GM18508 (cell line): ENCODE measurements at regions not wholly inside any gene's neighbourhood (a gene's known extent, or its start where the extent isn't known, plus 50 kb on each side); places are given as distances from the start of the nearest gene placed in this dataset.

Experiments used
- ATAC-seq: cut with Tn5 transposase; IDR thresholded peaks from one replicate; pipeline ENCODE4 v1.9.1; 2021; ENCODE audit warnings: moderate number of reproducible peaks; ENCODE audit not compliant: insufficient read depth, unreplicated experiment

DNA sequence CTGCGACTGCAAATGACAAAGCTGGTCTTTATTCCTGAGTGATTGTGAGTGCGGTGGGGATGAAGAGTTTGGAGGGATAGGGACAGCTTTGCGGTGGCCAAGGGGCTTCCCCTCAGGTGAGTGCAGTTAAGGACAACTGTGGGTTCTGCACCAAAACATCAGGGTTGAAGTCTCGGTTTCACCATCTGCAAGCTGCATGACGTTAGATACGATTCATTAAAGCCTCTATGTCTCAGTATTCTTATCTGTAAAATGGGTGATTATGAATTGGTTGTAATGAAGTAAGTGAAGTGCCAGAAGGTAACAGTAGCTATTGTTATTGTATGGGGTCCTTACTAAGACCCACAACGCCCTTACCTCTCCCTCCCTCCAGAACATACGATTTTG, 226.8 kb upstream of the DAPK1 start:
- no peak for ATAC-seq

DNA sequence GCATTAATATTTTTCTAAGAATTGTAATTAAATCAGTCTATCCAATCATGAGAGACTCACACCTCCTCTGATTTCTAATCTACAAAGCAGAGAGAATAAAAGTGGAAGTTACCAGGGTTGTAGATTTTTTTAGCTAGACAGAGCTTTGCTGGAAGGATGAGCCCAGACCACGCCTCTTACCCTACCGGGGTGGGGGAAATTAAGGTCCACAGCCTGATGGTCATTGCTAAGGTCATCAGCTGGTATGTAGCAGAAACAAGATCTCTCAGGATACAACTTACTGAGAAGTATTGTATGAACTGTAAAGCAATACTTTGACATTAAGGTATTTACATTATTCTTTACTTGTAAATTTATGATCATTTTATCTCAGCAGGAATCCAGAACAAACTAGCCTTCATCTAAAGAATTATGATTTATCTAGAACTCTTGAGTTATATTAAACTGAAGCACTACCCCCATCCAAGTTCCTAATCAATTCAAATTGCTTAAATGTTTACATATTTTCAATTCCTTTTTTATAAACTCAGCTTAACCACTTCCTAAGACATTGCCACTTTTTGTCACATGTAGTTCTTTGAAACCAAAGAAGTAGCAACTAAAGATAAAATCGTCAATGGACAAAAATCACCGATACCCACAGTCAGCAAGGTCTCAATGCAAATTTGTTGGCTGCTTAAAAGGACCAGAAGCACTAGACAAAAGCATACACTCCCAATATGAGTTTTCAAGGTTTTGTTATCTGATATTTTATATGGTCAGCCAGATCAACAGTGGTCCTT, 225.8 kb upstream of the DAPK1 start:
- no peak for ATAC-seq

DNA sequence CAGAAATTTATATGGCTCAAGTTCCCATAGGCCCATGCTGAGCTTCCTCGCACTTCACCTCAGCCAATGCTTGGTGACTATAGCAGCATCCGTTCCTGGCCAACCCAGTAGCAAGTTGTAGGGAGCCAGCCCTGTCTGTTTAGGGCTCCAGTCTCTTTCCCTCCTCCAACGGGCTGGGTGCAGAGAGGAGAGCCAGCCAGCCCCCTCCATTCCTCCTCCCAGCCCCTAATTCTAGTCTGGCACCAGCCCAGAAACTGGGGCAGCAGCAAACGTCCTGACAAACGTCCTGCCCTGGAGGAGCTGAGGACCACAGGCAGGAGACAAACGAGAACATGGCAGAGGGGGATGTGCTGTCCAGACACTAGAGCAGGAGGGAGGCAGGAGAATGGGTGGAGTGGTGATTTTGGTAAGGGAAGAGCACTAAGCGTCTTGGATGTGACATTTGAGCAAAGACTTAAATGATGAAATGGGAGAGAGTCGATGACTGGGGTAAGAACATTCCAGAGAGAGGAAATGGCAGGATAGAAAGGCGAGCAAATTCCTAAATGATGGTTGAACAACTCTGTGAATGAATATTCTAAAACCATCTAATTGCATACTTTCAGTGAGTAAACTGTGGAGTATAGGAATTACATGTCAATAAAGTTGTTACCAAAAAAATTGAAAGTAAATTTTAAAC, 222.5 kb upstream of the DAPK1 start:
- no peak for ATAC-seq

DNA sequence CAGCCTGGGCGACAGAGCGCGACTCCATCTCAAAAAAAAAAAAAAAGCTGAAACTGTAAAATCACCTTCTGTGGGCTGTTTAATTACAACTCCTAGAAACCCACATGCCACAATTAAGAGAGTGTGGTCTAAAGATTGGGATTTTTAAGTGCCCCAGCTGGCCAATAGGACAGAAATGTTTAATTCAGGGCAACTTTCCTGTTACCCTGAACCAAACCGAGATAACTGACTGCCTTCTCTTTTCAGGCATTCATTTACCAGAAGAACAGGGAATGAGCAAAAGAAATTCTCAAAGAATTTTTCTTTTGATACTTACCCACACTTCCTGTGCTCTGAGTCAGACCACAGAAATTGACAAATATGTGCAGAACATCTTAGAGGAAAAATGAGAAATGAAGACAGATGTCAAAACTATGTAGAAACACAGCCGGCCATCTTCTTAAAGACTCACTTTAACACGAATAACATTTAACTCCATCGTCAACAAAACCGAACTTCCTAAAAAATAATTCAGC, 221.3 kb upstream of the DAPK1 start:
- ATAC-seq = no peak

DNA sequence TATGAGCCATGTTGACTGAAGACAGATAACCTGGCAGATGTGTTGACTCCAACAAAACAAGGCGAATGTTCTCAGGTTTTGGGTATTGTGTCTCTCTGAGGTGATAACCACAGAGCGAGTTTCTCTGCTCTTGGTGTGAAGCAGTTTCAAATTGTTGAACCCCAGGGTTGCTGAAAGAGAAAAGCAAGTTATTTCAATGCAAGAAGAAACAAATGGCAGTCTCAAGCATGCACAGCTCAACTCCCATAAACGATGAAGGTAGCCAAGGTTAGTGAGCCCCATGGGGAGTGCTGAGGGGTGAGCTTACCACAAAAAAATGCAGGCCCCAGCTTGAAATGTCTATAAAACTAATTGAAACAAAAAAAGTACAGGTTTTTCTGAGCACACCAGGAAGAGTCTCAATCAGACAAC, 220.8 kb upstream of the DAPK1 start:
- ATAC-seq = no peak

DNA sequence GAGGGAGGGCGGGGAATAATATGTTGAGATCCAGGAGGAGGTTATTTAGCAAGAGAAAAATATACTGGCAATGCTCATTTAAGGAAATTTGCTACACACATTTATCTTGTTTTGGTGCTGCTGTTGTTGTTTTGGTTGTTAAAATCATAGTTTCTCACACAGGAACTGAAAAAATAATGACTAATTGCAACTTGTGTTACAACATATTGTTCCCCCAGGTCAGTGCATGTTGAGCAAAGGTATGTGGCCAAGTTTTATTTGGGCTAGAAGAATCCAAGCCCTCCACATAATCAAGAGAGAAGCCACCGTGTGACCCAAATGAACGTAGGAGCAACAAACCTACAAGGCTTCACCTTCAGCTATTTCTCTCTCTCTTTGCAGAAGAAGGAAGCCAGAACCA, 220.3 kb upstream of the DAPK1 start:
- no peak for ATAC-seq

DNA sequence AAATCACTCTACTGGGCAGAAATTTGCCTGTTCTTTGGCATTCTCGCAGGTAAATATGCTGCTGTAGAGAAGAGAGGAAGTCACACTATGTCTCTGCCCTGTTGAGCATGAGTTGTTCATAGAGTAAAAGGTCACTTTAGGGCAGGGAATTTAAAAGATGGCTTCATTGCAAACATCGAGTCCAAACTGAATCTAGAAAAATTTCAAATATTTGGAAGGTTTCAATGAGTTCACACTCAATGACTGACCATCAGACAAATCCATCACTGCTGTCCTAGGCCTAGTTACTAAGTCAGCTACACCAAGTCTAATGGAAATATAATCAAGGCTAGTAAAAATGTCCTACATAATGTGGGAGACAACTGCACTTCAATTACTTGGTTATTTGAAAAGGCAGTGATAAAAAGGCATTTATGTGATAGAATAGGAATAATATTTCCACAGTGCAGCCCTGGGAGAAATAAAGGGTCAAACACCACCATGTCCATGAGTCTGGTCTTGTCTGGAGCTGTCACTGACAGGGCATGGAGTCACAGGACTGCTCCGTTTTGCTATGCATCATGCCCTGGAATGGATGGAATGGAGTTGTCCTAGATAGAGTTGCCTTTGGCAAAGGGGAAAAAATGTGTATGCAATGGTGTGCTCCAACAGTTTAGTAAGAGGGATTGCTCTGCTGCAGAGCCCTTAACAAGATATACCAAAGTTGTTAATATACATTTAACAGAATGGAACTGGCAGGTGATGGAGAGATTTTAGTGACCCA, 218.5 kb upstream of the DAPK1 start:
- ATAC-seq = no peak

DNA sequence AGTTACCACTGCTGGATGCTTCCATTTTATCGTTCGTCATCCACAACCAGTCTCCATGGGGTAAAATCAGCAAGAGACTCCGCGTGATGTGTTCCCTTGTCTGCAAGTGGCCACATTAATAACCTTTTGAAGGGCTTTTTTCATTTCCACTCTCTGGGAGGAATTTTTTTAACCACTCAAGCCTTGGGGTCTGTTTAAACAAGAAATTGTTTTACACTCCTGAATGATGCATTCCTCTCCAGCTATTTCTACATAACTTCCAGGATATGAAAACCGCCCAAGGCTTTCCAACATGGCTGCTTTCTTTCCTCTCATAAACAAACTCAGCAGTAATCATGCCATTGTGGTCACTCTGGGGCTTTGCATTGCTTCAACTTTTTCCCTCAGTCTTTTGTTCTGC, 217.2 kb upstream of the DAPK1 start:
- no peak for ATAC-seq

DNA sequence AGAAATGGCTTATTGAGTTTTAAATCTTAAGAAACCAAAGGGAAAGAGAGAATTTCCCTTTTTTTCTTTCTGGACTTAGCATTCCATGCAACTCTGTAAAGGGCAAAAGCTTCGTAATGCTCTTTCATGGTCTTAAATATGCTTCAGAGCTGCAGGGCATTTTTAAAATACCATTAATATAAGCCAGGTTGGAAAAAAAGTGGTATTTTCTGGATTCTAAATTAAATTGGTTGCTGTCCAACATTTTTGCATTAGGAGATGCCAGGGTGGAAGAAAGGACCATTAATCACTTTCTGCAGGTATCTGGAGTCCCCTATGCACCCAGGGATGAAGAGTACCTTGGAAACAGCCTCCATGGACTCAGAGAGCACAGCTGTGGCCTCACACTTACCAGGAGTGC, 215.1 kb upstream of the DAPK1 start:
- no peak for ATAC-seq

DNA sequence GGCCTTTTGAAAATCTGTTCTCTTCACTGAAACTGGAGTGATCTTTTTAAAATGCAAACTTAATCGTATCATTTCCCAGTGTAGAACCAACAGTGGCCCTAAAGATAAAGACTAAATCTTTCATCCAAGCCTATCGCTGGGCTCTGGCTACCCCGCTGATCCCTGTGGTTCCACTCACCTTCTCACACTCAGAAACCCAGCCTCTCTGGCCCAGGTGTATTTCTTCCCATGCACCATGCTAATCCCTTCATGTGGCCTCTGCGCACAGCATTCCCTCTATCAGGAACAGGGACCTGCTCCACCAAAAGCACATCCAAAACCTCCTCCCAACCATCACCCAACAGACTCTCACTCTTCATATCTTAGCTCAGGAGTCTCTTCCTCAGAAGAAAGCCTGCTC, 214.1 kb upstream of the DAPK1 start:
- no peak for ATAC-seq

DNA sequence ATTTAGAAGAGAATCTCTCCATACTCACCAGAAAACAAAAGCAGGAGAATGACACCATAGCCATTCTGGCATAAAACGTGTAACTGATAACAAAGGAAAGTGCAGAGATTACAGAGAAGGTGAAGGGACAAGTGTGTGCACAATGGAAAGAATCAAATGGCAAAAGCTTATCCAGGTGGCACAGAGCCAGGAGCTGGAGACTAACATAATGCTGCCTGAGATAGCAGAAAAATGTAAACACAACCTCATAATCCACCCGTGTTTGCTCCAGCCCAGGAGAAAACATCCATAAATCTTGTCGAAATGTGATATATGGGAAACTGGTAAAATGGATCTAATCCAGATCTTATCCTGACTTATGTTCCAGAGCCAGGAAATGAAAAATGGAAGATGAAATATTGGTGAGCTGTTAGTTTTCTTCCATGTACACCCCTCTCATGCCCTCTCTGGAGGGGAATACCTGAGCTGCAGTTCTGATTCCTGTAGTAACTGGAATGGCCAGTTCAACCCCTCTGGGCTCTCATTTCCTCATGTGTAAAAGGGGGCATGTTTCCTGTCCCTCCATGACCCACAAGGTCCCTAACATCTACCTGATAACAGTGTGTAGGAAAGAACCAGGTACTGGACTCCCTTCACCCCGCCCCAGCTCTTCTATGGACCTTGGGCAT, 212.3 kb upstream of the DAPK1 start:
- ATAC-seq = no peak

DNA sequence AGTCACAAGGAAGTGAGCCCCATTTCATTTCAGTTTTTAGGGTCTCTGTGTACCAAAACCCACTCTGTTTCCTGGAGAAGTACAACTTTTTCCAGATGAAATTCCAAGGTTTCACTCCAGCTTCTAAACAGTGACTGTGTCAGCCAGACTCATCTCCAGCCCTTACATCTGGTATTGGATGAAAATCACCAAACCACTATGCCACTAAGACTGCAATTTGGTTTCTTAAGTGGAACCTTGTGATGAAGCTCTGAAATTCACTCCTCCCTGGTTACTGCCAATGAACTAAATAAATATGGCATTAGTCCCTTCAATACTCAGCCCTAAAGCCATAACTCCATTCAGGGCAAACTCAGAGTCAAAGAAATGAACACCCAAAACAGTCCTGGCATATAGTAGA, 211.2 kb upstream of the DAPK1 start:
- ATAC-seq = no peak

DNA sequence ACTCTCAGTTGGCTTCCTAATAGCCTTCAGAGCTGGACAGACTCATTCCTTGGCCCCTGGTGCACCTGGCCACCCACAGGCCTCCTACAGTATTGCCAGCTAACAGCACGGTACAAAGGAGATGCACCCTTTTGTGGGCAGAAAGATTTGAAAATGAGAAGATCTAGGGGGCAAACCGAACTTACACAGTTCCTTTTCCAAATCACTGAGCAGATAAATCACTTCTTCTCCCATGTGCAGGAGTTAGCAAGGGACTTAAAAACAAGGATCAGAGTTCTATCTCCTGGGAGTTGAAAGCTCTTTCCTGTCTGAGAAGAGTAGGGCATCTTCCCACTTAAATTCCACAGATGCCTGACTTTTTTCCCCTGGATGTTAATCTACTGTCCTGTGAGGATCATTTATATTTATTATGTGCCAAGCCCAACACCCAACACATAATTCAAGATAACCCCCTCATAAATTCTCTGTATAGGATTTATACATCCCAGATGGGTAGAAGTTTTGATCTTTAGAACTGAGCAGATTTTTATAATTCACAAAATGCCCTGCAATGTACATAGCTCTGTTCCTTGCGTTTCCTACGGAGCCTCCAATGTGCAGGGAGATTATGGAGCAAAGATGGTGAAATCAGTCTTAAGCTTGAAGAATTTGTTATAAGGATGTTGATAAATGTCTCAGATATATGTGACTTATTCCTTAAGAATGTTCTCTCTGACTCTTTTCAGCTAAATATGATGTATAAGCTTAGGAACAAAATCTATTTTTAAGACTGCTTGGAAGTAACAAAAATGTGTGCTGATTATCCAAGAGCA, 207.2 kb upstream of the DAPK1 start:
- ATAC-seq = no peak

DNA sequence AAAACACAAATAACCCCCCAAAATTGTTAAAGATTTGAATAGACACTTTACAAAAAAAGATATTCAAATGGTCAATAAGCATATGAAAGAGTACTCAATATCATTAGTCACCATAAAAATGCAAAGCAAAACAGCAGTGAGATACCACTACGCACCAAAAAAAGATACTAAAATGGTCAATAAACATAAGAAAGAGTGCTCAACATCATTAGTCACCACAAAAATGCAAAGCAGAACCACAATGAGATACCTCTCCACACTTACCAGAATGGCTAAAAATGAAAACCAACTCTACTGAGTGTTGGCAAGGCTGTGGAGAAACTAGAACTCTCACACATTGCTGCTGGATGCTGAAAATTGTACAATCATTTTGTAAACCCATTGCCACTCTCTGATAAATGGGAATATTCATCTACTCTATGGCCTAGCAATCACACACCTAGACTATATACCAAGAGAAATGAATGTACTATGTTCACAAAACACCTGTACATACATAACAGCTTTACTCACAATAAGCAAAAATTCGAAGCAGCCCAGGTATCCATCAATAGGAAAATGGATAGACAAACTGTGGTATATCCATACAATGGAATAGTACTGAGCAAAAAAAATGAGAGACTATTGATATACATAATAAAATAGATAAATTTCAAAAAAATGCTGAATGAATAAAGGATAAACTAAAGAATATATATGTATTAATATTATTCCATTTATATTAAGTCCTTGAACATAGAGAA, 205.0 kb upstream of the DAPK1 start:
- no peak for ATAC-seq

DNA sequence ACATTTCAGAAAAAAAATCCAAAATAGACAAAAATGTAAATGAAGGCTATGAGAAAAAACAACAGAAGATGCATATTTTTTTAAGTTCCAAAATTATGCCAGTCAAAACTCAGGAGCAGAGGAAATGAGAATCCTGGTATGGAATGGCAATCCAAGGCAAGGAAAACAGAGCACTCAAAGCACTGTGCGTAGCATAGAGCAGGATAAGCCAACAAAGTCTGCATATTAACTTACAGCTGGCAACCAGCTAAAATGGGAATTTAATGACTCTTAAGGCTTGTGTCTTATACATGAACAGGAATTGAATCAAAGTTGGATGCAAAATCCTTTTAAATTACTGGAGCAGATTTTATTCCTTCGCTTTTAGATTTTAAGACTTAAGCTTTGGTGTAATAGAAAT, 203.5 kb upstream of the DAPK1 start:
- no peak for ATAC-seq

DNA sequence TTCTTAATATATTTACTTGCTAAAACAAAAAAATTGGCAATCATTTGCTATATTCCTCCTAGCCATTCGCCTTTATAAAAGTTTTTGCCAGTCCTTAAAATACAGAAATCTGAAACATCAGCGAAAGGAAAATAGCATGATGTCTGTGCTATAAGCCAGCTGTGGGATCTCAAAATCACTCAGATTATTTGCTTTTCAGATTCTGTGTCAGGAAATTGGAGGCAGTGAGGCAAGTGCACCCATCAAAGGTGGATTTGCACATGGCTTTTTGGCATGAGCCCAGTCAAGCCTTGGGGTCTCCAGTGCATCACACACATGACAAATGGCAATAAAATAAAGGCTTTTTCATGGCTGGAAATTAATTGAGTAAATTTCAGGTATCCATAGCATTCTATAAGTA, 196.8 kb upstream of the DAPK1 start:
- ATAC-seq = no peak

DNA sequence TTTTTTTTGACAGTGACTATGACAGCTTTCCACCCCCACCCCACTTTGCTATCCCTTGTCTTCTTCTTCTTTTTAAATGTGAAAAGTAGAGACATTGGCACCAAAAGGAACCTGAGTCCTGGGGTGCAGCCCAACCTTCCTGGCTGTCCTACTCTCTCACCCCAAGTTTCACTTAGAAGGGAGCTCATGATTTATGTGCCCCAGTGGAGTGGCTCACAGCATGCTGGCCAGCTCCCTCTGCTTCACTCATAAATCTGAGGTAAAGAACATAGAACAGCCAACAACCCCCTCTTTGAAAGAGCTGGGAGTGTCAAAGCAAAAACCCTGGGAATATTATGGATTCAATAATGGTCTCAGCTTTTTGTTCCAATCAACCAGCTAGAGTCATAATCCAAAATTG, 196.3 kb upstream of the DAPK1 start:
- ATAC-seq = no peak

DNA sequence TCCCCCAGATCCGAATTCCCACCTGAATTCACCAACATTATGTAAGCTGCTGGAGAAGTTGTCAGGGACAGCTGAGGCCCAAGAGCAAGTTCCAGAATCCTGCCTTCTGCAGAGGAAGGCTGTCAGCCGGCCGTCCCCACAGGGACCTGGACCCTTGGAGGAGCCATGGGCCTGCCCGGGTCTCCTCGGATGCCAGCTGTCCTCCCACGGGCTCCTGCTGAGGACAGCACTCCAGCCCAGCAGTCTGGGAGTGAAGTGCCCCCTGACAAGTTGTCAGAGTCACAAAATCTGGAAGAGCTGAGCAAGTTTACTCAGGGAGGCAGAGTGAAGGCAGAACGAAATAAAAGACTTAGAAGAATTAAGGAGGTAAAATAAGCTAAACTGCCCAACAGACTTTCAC, 192.5 kb upstream of the DAPK1 start:
- ATAC-seq = no peak

DNA sequence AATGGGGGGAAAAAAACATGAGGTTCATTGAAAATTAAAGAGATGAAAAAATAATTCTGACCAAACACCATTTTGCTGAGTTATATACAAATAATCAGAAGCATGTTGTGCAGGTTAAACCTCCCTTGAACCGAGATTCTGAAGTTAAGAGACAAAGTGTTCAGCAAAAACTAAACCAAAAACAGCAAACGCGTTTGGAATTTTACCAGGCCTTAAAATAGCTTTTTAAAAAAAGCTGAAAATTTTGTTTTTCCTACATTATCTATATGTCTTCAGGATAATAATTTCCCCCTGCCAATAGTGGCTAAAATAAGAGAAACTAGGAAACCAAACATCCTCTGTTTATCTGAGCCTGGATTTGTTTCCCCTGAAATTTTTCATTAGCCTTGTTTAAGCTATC, 191.7 kb upstream of the DAPK1 start:
- ATAC-seq = no peak
